GM21619 (cell line): ENCODE measurements at regions not wholly inside any gene's neighbourhood (a gene's known extent, or its start where the extent isn't known, plus 50 kb on each side); places are given as distances from the start of the nearest gene placed in this dataset.
A peak's percentile ranks its signal among the peaks of the same experiment; 100 is the strongest.
"Not testable (repeated sequence)": the region's sequence is repeated elsewhere in the genome, so short reads cannot be mapped to it uniquely, and the experiment has no call there.

Experiments
- ATAC-seq: cut with Tn5 transposase; IDR thresholded peaks from one replicate; pipeline ENCODE4 v1.9.1; 2021; ENCODE audit not compliant: unreplicated experiment

GRCh38 chrX:120718969-120719368 is 89.1 kb upstream of the C1GALT1C1 start:
- no peak for ATAC-seq

GRCh38 chrX:120702337-120702736 is 72.5 kb upstream of the C1GALT1C1 start:
- not testable (repeated sequence) for ATAC-seq

- ATAC-seq, result peak; percentile 74
These were observed 67.2 kb upstream of the C1GALT1C1 start for GRCh38 chrX:120697053-120697452.

- no peak for ATAC-seq
These were observed 62.5 kb upstream of the C1GALT1C1 start for GRCh38 chrX:120692319-120692718.

GRCh38 chrX:120690941-120691340 is 61.1 kb upstream of the C1GALT1C1 start:
- ATAC-seq, result no peak

DNA sequence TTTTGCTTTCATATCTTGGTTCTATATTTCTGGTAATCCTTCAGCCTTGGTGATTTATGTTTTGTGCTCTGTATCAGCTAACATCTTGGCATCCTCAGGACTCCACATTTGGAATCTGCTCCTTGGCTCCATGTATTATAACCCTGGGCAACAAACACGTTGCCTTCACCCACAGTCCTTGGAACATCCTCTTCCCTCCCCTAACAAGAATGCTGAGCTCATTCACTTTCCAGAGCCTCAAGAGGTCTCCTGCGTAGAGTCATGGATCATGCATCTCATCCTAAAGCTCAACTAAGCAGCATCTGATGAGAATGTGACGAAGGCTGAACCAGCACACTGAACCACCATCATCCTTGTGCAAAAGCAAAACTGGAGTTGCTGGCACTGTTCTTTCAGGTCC is 60.5 kb upstream of the C1GALT1C1 start:
- no peak for ATAC-seq

DNA sequence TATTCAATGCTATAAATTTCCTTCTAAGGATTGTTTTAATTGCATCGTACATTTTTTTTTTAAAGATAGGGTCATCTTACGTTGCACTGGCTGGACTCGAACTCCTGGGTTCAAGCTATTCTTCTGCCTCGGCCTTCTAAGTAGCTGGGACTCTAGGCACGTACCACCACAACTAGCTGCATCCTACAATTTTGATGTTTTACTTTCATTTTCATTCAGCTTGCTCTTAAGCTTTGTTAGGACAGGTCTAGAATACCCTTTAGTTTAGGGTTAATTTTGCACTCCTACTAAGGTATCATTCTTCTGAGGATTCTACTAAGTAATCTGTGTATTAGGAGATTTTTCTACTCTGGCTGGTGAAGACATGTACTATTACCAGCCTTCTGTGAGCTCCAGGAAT is 50.2 kb upstream of the C1GALT1C1 start:
- no peak for ATAC-seq
